Astrocyte (in vitro differentiated cells and primary cell): ENCODE measurements at regions not wholly inside any gene's neighbourhood (a gene's known extent, or its start where the extent isn't known, plus 50 kb on each side); places are given as distances from the start of the nearest gene placed in this dataset.

Experiments used
- DNase-seq: peaks from one replicate; pipeline ENCODE4 v3.0.0-alpha.2; 2010; ENCODE audit warnings: low read depth
- FAIRE-seq: peaks from 2 replicates; lab custom pipeline; 2011; peaks lifted over from hg19 to GRCh38; lab: Jason Lieb, UNC
- H2AFZ ChIP-seq: 2 replicates; pipeline ENCODE4 v1.6.0; 2012; ENCODE audit warnings: low read depth, low read length, inconsistent platforms
- H3K27ac ChIP-seq: 2 replicates; pipeline ENCODE4 v1.5.1; 2011; ENCODE audit warnings: low read depth, low read length, inconsistent platforms
- H3K27me3 ChIP-seq: 2 replicates; pipeline ENCODE4 v1.6.0; 2011; ENCODE audit warnings: low read length, inconsistent platforms; ENCODE audit not compliant: insufficient read depth
- H3K36me3 ChIP-seq: 2 replicates; pipeline ENCODE4 v1.5.1; 2011; ENCODE audit warnings: low read length, inconsistent platforms; ENCODE audit not compliant: insufficient read depth
- H3K4me1 ChIP-seq: 2 replicates; pipeline ENCODE4 v1.5.1; 2011; ENCODE audit warnings: low read length, inconsistent platforms; ENCODE audit not compliant: insufficient read depth
- H3K4me2 ChIP-seq: 2 replicates; pipeline ENCODE4 v1.6.0; 2012; ENCODE audit warnings: low read length, inconsistent platforms
- H3K4me3 ChIP-seq: 2 replicates; pipeline ENCODE4 v1.5.1; 2011; ENCODE audit warnings: low read depth, mild to moderate bottlenecking, low read length, inconsistent platforms; ENCODE audit not compliant: insufficient read depth
- H3K79me2 ChIP-seq: 2 replicates; pipeline ENCODE4 v1.6.0; 2012; ENCODE audit warnings: mild to moderate bottlenecking, low read length, inconsistent platforms; ENCODE audit not compliant: insufficient read depth
- H3K9ac ChIP-seq: 2 replicates; pipeline ENCODE4 v1.6.0; 2012; ENCODE audit warnings: mild to moderate bottlenecking, low read length, inconsistent platforms
- H3K9me3 ChIP-seq: 2 replicates; pipeline ENCODE4 v1.5.1; 2012; ENCODE audit warnings: low read depth, mild to moderate bottlenecking, low read length, inconsistent platforms; ENCODE audit not compliant: insufficient read depth
- H4K20me1 ChIP-seq: 2 replicates; pipeline ENCODE4 v1.6.0; 2012; ENCODE audit warnings: low read length, inconsistent platforms; ENCODE audit not compliant: insufficient read depth
- H3K27ac Mint-ChIP-seq: one replicate; pipeline ENCODE4 v1.8.0; 2021; ENCODE audit warnings: mild to moderate bottlenecking, mixed read lengths; ENCODE audit not compliant: unreplicated experiment
- H3K27me3 Mint-ChIP-seq: one replicate; pipeline ENCODE4 v1.8.0; 2021; ENCODE audit warnings: low read depth, mixed read lengths; ENCODE audit not compliant: unreplicated experiment
- H3K36me3 Mint-ChIP-seq: one replicate; pipeline ENCODE4 v1.8.0; 2021; ENCODE audit warnings: low read depth, mixed read lengths; ENCODE audit not compliant: unreplicated experiment
- H3K4me1 Mint-ChIP-seq: one replicate; pipeline ENCODE4 v1.8.0; 2021; ENCODE audit warnings: low read depth, mixed read lengths; ENCODE audit not compliant: unreplicated experiment
- H3K4me3 Mint-ChIP-seq: one replicate; pipeline ENCODE4 v1.8.0; 2021; ENCODE audit warnings: mild to moderate bottlenecking, moderate library complexity, mixed read lengths; ENCODE audit not compliant: unreplicated experiment
- H3K9me3 Mint-ChIP-seq: one replicate; pipeline ENCODE4 v1.8.0; 2021; ENCODE audit warnings: mild to moderate bottlenecking, mixed read lengths; ENCODE audit not compliant: unreplicated experiment
- EZH2 ChIP-seq: IDR thresholded peaks from 2 replicates; pipeline ENCODE4 v1.6.1; 2012; ENCODE audit warnings: mild to moderate bottlenecking, low read length, inconsistent platforms; ENCODE audit not compliant: insufficient read depth
- TF ChIP-seq, protein P1 (sequence below): IDR thresholded peaks from 2 replicates; pipeline ENCODE4 v1.5.1; 2011; ENCODE audit warnings: low read depth, mild to moderate bottlenecking, inconsistent platforms, low read length, moderate library complexity; ENCODE audit not compliant: insufficient read depth

DNA sequence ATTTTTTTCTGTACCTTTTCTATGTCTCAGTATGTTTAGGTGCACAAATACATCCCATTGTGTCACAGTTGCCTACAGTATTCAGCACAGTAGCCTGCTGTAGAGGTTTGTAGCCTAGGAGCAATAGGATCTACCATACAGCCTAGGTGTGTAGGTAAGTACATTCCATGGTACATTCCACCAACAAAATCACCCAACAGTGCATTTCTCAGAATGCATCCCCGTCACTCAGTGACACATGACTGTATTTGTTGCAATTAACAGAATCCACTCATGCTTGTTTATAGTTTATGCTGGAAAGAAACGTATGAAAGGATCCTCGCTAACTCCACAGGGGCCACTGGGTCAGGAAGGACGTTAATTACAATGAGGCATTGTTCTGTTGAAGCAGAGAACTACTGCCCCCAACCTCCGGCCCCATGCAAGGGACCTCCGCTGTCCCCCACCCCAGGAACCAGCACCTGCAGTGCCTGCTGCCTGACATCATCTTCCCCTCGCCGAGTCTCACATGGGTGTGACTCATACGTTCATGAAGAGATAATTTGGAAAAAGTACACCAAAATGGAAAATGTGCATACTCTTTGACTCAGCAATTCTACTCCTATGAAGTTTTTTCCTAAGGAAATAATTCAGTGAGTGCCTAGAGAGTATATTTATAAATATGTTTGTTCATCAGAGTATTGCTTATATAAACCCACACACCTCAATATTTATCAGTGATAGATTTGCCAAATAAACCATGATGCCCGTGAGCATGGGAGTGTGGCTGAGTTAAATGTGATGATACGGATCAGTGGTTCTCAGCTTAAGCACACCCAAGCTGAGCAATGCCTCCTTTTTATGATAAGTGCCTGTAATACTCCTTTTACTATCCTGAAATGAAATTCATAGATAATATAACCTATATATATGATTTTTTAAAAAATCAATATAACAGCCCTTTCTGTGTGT lies 156.4 kb upstream of the ECI2 start:
- H3K4me1 ChIP-seq, result no peaks in the 10 kb centered on the region
- H3K9me3 Mint-ChIP-seq, result no peaks in the 10 kb centered on the region
- H3K27me3 Mint-ChIP-seq, result peaks cover 3% of the 10 kb centered on the region
- no peaks in the 10 kb centered on the region for H3K79me2 ChIP-seq
- peak; percentile 61 for DNase-seq
- H3K27ac Mint-ChIP-seq, result no peak overlapping the region
- no peaks in the 10 kb centered on the region for H3K36me3 ChIP-seq
- no peak for FAIRE-seq
- TF ChIP-seq, protein P1, sequence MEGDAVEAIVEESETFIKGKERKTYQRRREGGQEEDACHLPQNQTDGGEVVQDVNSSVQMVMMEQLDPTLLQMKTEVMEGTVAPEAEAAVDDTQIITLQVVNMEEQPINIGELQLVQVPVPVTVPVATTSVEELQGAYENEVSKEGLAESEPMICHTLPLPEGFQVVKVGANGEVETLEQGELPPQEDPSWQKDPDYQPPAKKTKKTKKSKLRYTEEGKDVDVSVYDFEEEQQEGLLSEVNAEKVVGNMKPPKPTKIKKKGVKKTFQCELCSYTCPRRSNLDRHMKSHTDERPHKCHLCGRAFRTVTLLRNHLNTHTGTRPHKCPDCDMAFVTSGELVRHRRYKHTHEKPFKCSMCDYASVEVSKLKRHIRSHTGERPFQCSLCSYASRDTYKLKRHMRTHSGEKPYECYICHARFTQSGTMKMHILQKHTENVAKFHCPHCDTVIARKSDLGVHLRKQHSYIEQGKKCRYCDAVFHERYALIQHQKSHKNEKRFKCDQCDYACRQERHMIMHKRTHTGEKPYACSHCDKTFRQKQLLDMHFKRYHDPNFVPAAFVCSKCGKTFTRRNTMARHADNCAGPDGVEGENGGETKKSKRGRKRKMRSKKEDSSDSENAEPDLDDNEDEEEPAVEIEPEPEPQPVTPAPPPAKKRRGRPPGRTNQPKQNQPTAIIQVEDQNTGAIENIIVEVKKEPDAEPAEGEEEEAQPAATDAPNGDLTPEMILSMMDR, result no peak
- TF ChIP-seq EZH2, result no peak
- no peak overlapping the region for H3K4me2 ChIP-seq
- H3K27me3 ChIP-seq, result peaks cover 3% of the 10 kb centered on the region
- no peaks in the 10 kb centered on the region for H4K20me1 ChIP-seq
- no peak overlapping the region for H3K27ac ChIP-seq
- H3K4me1 Mint-ChIP-seq, result peaks cover 9% of the 10 kb centered on the region
- H2AFZ ChIP-seq, result no peak overlapping the region
- H3K36me3 Mint-ChIP-seq, result no peaks in the 10 kb centered on the region
- no peak overlapping the region for H3K4me3 Mint-ChIP-seq
- H3K9ac ChIP-seq, result no peak overlapping the region
- no peak overlapping the region for H3K4me3 ChIP-seq
- H3K9me3 ChIP-seq, result no peaks in the 10 kb centered on the region

DNA sequence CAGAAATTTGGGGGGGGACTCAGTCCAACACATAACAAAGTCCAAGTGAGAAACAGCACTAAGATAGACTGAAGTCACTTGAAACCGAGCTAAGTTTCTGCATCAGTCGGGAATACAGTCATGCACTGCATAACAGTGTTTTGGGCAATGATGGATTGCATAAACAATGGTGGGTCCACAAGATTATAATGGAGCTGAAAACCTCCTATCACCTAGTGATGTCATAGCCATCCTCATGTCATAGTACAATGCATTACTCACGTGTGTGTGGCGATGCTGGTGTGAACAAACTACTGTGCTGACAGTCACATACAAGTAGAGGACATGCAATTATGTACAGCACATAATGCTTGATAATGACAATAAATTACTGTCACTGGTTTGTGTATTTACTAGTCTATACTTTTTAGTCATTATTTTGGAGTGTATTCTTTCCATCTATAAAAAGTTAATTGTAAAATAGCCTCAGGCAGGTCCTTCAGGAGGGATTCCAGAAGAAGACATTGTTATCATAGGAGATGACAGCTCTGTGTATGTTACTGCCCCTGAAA lies 154.5 kb upstream of the ECI2 start:
- no peaks in the 10 kb centered on the region for H3K36me3 Mint-ChIP-seq
- peaks cover 3% of the 10 kb centered on the region for H3K27me3 Mint-ChIP-seq
- no peak for FAIRE-seq
- Histone ChIP-seq H3K27ac (no peak overlapping the region), H3K4me2 (no peak overlapping the region), H4K20me1 (no peaks in the 10 kb centered on the region), H3K9ac (no peak overlapping the region), H3K9me3 (no peaks in the 10 kb centered on the region), H3K79me2 (no peaks in the 10 kb centered on the region), H3K4me3 (no peak overlapping the region), H3K36me3 (no peaks in the 10 kb centered on the region), H2AFZ (no peak overlapping the region), H3K27me3 (peaks cover 8% of the 10 kb centered on the region), H3K4me1 (no peaks in the 10 kb centered on the region)
- H3K4me1 Mint-ChIP-seq, result peaks cover 9% of the 10 kb centered on the region
- H3K27ac Mint-ChIP-seq, result no peak overlapping the region
- H3K9me3 Mint-ChIP-seq, result no peaks in the 10 kb centered on the region
- DNase-seq, result no peak
- no peak overlapping the region for H3K4me3 Mint-ChIP-seq
- TF ChIP-seq EZH2, result no peak

DNA sequence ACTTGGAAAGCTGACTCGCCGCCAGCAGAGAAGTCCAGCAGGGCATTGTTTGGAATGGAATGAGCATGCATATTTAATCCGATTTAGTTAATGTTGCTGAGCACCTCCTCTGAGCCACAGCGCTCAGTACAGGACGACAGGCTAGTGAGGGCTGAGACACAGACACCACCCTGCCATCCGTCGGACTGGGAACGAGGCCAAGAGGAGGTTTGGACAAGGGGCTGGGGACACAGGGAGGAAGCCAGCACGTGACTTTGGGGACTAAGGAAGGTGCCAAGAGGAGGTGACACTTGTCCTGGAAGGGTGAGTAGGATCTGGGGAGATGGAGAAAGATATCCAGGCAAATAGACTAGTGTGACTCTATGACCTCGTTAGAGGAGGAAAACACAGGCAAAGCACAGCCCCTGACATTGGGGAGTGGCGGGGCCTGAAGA lies 152.5 kb upstream of the ECI2 start:
- Mint-ChIP-seq H3K9me3 (peaks cover 2% of the 10 kb centered on the region), H3K27me3 (peaks cover 4% of the 10 kb centered on the region), H3K4me1 (peaks cover 15% of the 10 kb centered on the region), H3K36me3 (no peaks in the 10 kb centered on the region), H3K4me3 (no peak overlapping the region), H3K27ac (no peak overlapping the region)
- no peak overlapping the region for H3K27ac ChIP-seq
- TF ChIP-seq EZH2, result no peak
- TF ChIP-seq, protein P1, result no peak
- no peaks in the 10 kb centered on the region for H3K4me1 ChIP-seq
- no peak overlapping the region for H3K4me3 ChIP-seq
- no peaks in the 10 kb centered on the region for H3K79me2 ChIP-seq
- no peak overlapping the region for H2AFZ ChIP-seq
- H3K9ac ChIP-seq, result no peak overlapping the region
- no peaks in the 10 kb centered on the region for H3K36me3 ChIP-seq
- no peaks in the 10 kb centered on the region for H4K20me1 ChIP-seq
- FAIRE-seq (no peak), DNase-seq (no peak)
- H3K27me3 ChIP-seq, result peaks cover 17% of the 10 kb centered on the region
- H3K4me2 ChIP-seq, result no peak overlapping the region
- no peaks in the 10 kb centered on the region for H3K9me3 ChIP-seq
